OCI-LY7 (cell line): ENCODE measurements at regions not wholly inside any gene's neighbourhood (a gene's known extent, or its start where the extent isn't known, plus 50 kb on each side); places are given as distances from the start of the nearest gene placed in this dataset.

Experiments
- EZH2phosphoT487 ChIP-seq: fragments of 200-600 bp; sonication (generic); IDR thresholded peaks from 2 replicates; pipeline ENCODE4 v1.6.1; 2018; ENCODE audit warnings: low read depth, borderline replicate concordance, mild to moderate bottlenecking, mixed run types, antibody characterized with exemption, low read length, moderate library complexity, mixed read lengths
- TF ChIP-seq, protein P1 (sequence below): fragments of 200-600 bp; sonication (generic); conservative IDR thresholded peaks from 2 replicates; pipeline ENCODE4 v1.5.1; 2014; ENCODE audit warnings: mild to moderate bottlenecking, antibody characterized with exemption, low read length, moderate library complexity, mixed read lengths

- TF ChIP-seq, protein P1, sequence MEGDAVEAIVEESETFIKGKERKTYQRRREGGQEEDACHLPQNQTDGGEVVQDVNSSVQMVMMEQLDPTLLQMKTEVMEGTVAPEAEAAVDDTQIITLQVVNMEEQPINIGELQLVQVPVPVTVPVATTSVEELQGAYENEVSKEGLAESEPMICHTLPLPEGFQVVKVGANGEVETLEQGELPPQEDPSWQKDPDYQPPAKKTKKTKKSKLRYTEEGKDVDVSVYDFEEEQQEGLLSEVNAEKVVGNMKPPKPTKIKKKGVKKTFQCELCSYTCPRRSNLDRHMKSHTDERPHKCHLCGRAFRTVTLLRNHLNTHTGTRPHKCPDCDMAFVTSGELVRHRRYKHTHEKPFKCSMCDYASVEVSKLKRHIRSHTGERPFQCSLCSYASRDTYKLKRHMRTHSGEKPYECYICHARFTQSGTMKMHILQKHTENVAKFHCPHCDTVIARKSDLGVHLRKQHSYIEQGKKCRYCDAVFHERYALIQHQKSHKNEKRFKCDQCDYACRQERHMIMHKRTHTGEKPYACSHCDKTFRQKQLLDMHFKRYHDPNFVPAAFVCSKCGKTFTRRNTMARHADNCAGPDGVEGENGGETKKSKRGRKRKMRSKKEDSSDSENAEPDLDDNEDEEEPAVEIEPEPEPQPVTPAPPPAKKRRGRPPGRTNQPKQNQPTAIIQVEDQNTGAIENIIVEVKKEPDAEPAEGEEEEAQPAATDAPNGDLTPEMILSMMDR, result no peak
- TF ChIP-seq EZH2phosphoT487, result no peak
These were observed 58.5 kb upstream of the TMEM18 start for GRCh38 chr2:735670-736218.
